HCT116 (cell line): ENCODE measurements at regions not wholly inside any gene's neighbourhood (a gene's known extent, or its start where the extent isn't known, plus 50 kb on each side); places are given as distances from the start of the nearest gene placed in this dataset.

Experiments used
- ATAC-seq: fragments of 200-7000 bp; cut with Tn5 transposase; 2 replicates; pipeline ENCODE4 v1.9.1; 2020; ENCODE audit warnings: mild to moderate bottlenecking, moderate library complexity
- BruUV-seq: library from RNA; stranded (reverse); fragments of 400-500 nt; replicated peaks from 2 replicates; lab custom pipeline; 2021; lab: Mats Ljungman, UMichigan
- CTCF ChIA-PET: fragments of 300-600 bp; sonication (Branson Sonifier 250); formaldehyde crosslinking; loops from one replicate; lab custom pipeline; 2021; ENCODE audit warnings: antibody characterized with exemption; lab: Charles Lee
- POLR2A ChIA-PET: fragments of 300-600, 350-600 bp; sonication (Branson Sonifier 250); formaldehyde crosslinking; loops from one replicate; lab custom pipeline; 2021; ENCODE audit warnings: antibody characterized with exemption; lab: Charles Lee
- RAD21 ChIA-PET, 2 experiments: fragments of 300-600 bp; sonication (Branson Sonifier 250); formaldehyde crosslinking; loops; one replicate each; lab custom pipeline; 2023; ENCODE audit warnings: low total read pairs in 2 of 2; ENCODE audit not compliant: uncharacterized antibody in 2 of 2, unreplicated experiment in 2 of 2, low non-redundant PET in 1 of 2; lab: Charles Lee
- DNase-seq: peaks from one replicate; pipeline ENCODE4 v3.0.0-alpha.2; 2010; ENCODE audit warnings: low read depth, low spot score
- H2AFZ ChIP-seq: fragments of 200-600 bp; shearing (Covaris generic), sonication (generic); 2 replicates; pipeline ENCODE4 v1.6.1; 2017; ENCODE audit warnings: low read depth, mixed run types, mixed read lengths, antibody characterized with exemption, low read length; ENCODE audit not compliant: poor library complexity, severe bottlenecking
- H3K27ac ChIP-seq: 2 replicates; pipeline ENCODE4 v1.5.1; 2012; ENCODE audit warnings: low read depth, low read length
- H3K27me3 ChIP-seq: fragments of 200-600 bp; sonication (generic); 2 replicates; pipeline ENCODE4 v1.6.1; 2016; ENCODE audit warnings: mixed run types, low read length, mixed read lengths; ENCODE audit not compliant: insufficient read depth
- H3K36me3 ChIP-seq, 2 experiments: fragments of 200-500 bp in 1 of 2; fragments of 200-600 bp in 1 of 2; sonication (Bioruptor generic) in 1 of 2; sonication (generic) in 1 of 2; 2 replicates each; pipeline versions ENCODE4 v1.5.1 to v1.6.1; 2014 to 2016; ENCODE audit warnings: low read length in 2 of 2, inconsistent platforms in 1 of 2, mixed read lengths in 1 of 2, mixed run types in 1 of 2; ENCODE audit not compliant: insufficient read depth in 2 of 2, control insufficient read depth in 1 of 2
- H3K4me1 ChIP-seq, 2 experiments: fragments of 200-600 bp in 1 of 2; sonication (generic) in 1 of 2; 2 replicates each; pipeline versions ENCODE4 v1.5.1 to v1.6.1; 2012 to 2017; ENCODE audit warnings: low read length in 2 of 2, inconsistent platforms in 1 of 2, mild to moderate bottlenecking in 1 of 2, mixed read lengths in 1 of 2, mixed run types in 1 of 2, moderate library complexity in 1 of 2; ENCODE audit not compliant: insufficient read depth in 2 of 2, control insufficient read depth in 1 of 2
- H3K4me2 ChIP-seq: fragments of 200-600 bp; sonication (generic); 2 replicates; pipeline ENCODE4 v1.6.1; 2017; ENCODE audit warnings: mixed run types, low read length, mixed read lengths
- H3K4me3 ChIP-seq, 2 experiments: fragments of 200-600 bp in 1 of 2; sonication (generic) in 1 of 2; replicated peaks in 1 of 2; 2 replicates each; pipeline ENCODE4 v1.5.1; 2011 to 2016; ENCODE audit warnings: low read length in 2 of 2, control low read depth in 1 of 2, low read depth in 1 of 2, mild to moderate bottlenecking in 1 of 2, mixed read lengths in 1 of 2, mixed run types in 1 of 2
- H3K79me2 ChIP-seq: fragments of 200-600 bp; sonication (generic); 2 replicates; pipeline ENCODE4 v1.6.1; 2017; ENCODE audit warnings: mild to moderate bottlenecking, mixed run types, low read length, moderate library complexity, mixed read lengths; ENCODE audit not compliant: insufficient read depth
- H3K9ac ChIP-seq: fragments of 200-600 bp; sonication (generic); 2 replicates; pipeline ENCODE4 v1.6.1; 2016; ENCODE audit warnings: low read length, mixed read lengths
- H3K9me2 ChIP-seq: fragments of 200-600 bp; sonication (generic), shearing (Covaris generic); 2 replicates; pipeline ENCODE4 v1.6.1; 2017; ENCODE audit warnings: mixed run types, mild to moderate bottlenecking, moderate library complexity; ENCODE audit not compliant: insufficient read depth
- H3K9me3 ChIP-seq, 2 experiments: fragments of 200-500 bp in 1 of 2; fragments of 200-600 bp in 1 of 2; sonication (Bioruptor generic) in 1 of 2; sonication (generic) in 1 of 2; 2 replicates each; pipeline ENCODE4 v1.6.1; 2014 to 2017; ENCODE audit warnings: low read length in 2 of 2, mixed read lengths in 2 of 2, inconsistent platforms in 1 of 2, low read depth in 1 of 2, mild to moderate bottlenecking in 1 of 2, mixed run types in 1 of 2, moderate library complexity in 1 of 2; ENCODE audit not compliant: control insufficient read depth in 1 of 2, insufficient read depth in 1 of 2
- H4K20me1 ChIP-seq: fragments of 200-600 bp; sonication (generic), shearing (Covaris generic); 2 replicates; pipeline ENCODE4 v1.6.1; 2017; ENCODE audit warnings: mixed run types, mild to moderate bottlenecking, moderate library complexity; ENCODE audit not compliant: insufficient read depth
- CBX3 ChIP-seq: IDR thresholded peaks from 2 replicates; pipeline ENCODE4 v1.6.1; 2012; ENCODE audit warnings: low read depth
- EZH2 ChIP-seq: fragments of 200-600 bp; sonication (generic); IDR thresholded peaks from 2 replicates; pipeline ENCODE4 v1.6.1; 2017; ENCODE audit warnings: antibody characterized with exemption, mixed run types
- EZH2phosphoT487 ChIP-seq: fragments of 200-600 bp; IDR thresholded peaks from 2 replicates; pipeline ENCODE4 v1.6.1; 2018; ENCODE audit warnings: antibody characterized with exemption, borderline replicate concordance
- FOSL1 ChIP-seq: IDR thresholded peaks from 2 replicates; pipeline ENCODE4 v1.6.1; 2012; ENCODE audit warnings: low read depth
- TCF7L2 ChIP-seq: IDR thresholded peaks from 2 replicates; pipeline ENCODE4 v1.7.0; 2011; ENCODE audit warnings: borderline replicate concordance, inconsistent platforms; ENCODE audit not compliant: insufficient read depth, insufficient read length; ENCODE audit errors: extremely low read depth
- YY1 ChIP-seq: IDR thresholded peaks from 2 replicates; pipeline ENCODE4 v1.6.1; 2011; ENCODE audit warnings: low read length, low read depth, moderate library complexity, mild to moderate bottlenecking; ENCODE audit not compliant: insufficient replicate concordance; ENCODE audit errors: extremely low read depth
- ZBTB33 ChIP-seq: IDR thresholded peaks from 2 replicates; pipeline ENCODE4 v1.6.1; 2011; ENCODE audit warnings: mild to moderate bottlenecking, low read length, moderate library complexity; ENCODE audit not compliant: insufficient replicate concordance; ENCODE audit errors: extremely low read depth
- intact Hi-C: fragments of 100-400 bp; cut with micrococcal nuclease; formaldehyde crosslinking; loops from 2 replicates; pipeline ENCODE4 v1.10.0; 2022
- TF ChIP-seq, protein P1 (sequence below): IDR thresholded peaks from 2 replicates; pipeline ENCODE4 v1.6.1; 2012

DNA sequence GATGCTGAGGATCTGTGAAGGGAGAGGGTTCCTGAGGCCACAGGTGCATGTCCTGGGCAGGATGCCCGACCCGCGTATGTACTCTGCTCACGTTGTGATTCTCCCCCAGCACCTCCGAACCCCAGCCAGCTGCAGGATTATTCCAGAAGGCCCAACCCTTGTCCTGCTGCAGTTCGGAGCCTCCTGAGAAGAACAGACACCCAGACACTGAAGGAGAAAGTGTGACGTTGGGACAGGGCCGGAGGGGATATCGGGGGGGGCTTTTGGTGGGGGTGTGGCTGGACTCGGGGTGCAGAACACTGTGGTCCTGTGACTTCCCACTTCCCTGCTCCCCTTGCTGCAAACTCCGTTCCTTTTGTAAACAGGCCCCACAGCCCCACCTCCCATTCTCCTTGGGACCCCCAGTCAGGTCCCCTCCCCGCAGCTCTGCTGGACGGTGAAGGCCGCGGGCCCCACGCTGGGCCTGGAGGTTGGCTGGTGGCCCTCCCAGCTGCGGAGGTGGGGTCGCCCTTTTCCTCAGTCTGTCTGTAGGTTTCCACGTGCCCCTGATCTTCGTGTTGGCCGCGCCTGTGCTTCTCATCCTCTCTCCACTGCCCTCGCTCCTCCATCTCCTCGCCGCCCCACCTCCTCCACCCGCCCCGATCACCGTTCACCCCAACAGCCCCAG lies 83.0 kb upstream of the ADRA2C start:
- H3K9me2 ChIP-seq: no peaks in the 10 kb centered on the region
- intact Hi-C loops: no loop called here
- ATAC-seq (no peak), DNase-seq (no peak)
- CTCF ChIA-PET: no interaction called here
- TF ChIP-seq, protein P1, sequence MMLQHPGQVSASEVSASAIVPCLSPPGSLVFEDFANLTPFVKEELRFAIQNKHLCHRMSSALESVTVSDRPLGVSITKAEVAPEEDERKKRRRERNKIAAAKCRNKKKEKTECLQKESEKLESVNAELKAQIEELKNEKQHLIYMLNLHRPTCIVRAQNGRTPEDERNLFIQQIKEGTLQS: no peak
- no peak for TF ChIP-seq FOSL1
- no peak for TF ChIP-seq YY1
- no peaks in the 10 kb centered on the region for H3K27me3 ChIP-seq
- H3K9ac ChIP-seq: no peak overlapping the region
- H3K9me3 ChIP-seq: no peaks in the 10 kb centered on the region
- no peaks in the 10 kb centered on the region for H4K20me1 ChIP-seq
- H3K4me1 ChIP-seq: no peaks in the 10 kb centered on the region
- POLR2A ChIA-PET: no interaction called here
- no peak overlapping the region for H3K4me3 ChIP-seq
- RAD21 ChIA-PET: no interaction called here
- H3K36me3 ChIP-seq: no peaks in the 10 kb centered on the region
- BruUV-seq: no TSS peak
- no peak overlapping the region for H3K4me2 ChIP-seq
- no peaks in the 10 kb centered on the region for H3K79me2 ChIP-seq
- no peak overlapping the region for H2AFZ ChIP-seq
- no peak overlapping the region for H3K27ac ChIP-seq

DNA sequence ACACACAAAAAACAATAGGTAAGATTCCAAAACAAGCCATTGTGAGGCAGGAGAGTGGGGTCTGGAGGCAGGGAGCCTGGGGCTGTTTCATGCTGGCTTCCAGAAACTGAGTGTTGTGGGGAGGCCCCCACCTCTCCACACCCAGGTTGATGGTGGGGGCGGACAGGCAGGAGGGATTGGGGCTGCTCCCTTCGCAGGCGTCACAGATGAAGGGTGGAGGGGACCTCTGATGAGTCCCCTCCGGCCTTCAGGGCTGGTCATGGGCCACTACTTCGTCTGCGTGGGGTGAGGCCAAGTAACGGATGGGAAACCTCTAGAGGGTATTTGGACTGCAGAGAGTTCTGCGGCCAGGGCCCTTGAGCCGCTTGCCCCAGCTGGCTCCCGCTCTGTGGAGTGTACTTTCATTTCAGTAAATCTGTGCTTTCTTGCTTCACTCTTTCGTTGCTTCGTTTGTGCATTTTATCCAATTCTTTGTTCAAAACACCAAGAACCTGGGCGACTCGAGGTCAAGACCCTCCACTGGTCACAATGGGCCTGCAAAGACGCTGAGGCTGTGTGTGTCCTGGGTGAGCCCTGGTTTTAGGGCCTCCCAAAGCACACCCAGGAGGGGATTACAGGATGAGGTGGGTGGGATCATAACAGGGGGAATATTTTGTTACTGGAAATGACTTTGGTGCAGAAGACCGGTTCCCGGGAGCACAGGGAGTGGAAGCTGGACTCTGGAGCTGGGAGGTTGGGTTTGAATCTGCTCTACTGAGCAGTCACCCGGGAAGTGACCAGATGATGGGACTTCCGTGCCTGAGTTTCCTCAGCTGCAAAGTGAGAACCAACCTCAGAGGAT lies 83.7 kb upstream of the ADRA2C start:
- no peaks in the 10 kb centered on the region for H3K36me3 ChIP-seq
- H3K27ac ChIP-seq: no peak overlapping the region
- no peaks in the 10 kb centered on the region for H4K20me1 ChIP-seq
- POLR2A ChIA-PET: no interaction called here
- no peak overlapping the region for H3K9ac ChIP-seq
- H3K4me1 ChIP-seq: no peaks in the 10 kb centered on the region
- ATAC-seq: no peak
- no peak for DNase-seq
- no peak overlapping the region for H2AFZ ChIP-seq
- intact Hi-C loops: no loop called here
- CTCF ChIA-PET: no interaction called here
- H3K9me3 ChIP-seq: no peaks in the 10 kb centered on the region
- no peak overlapping the region for H3K4me3 ChIP-seq
- no peak overlapping the region for H3K4me2 ChIP-seq
- no peaks in the 10 kb centered on the region for H3K79me2 ChIP-seq
- no peaks in the 10 kb centered on the region for H3K27me3 ChIP-seq
- no TSS peak for BruUV-seq
- RAD21 ChIA-PET: no interaction called here
- no peaks in the 10 kb centered on the region for H3K9me2 ChIP-seq
- TF ChIP-seq EZH2 (no peak), EZH2phosphoT487 (no peak), YY1 (no peak), CBX3 (no peak), ZBTB33 (no peak), TCF7L2 (no peak)
- TF ChIP-seq, protein P1: no peak
